ENCODE measurements at regions not wholly inside any gene's neighbourhood (a gene's known extent, or its start where the extent isn't known, plus 50 kb on each side); places are given as distances from the start of the nearest gene placed in this dataset.

DNA sequence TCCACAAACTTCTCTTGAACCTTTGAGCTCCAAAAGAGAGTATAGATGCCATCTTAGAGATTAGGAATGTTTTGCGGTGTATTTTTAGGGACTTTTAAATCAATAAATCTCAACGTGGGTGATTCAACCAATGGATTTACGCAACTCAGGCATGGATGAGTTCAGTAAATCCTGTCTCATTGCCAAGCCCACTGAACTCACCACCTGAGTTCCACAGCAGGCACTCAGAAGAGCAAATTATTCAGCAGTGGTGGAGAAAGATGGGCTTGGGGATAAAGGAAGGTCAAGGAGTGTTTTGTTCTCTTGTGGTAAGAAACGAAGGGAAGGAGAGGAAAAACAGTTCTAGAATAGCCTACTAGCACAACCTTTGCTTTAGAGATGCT lies 68.7 kb upstream of the HMGA2 start:
- DNase-seq (ENCODE audit: insufficient read length, low spot score) = no peak
- FAIRE-seq = no peak

DNA sequence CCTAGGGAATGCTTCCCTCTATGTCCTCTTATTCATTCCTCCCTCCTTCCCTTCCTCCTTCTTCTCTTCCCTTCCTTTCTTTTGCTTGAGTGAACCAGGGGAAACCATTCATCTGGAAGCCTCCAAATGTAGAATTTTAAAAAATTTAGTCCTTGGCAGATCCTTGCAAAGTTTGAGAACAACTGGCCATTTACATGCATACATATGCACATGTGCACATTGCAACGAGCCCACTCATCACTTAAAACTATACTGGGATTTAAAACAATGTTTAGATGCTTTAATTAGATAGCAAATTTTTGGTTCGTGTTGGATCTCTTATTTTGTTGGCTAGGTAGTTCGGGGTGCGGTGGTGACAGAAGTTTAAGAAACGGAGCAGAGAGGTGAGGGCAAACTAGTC lies 68.0 kb upstream of the HMGA2 start:
- FAIRE-seq (no peak), DNase-seq (ENCODE audit: insufficient read length, low spot score) (no peak)

DNA sequence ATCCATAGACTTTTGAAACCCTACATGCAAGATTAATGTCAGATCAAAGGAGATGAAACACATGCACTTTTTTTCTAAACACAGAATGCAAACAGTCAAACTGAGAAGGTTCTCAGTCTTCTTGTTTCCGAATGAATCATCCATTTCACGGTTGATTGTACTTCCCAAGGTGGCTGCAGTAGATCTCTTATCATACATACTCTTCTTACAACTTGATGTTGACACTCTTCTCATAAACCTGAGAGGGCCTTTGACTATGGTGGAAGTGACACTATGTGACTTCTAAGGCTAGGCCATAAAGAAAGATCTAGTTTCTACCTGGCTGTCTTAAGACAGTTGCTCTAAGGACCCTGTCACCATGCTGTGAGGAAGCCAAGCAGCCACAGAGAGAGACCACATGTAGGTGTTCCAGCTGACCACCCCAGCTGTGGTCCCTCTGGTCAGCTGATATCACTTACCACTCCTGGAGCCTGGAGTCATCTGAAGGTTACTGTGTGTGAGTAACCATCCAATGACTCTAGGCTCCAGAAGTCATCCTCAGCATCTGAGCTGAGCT lies 67.2 kb upstream of the HMGA2 start:
- FAIRE-seq = no peak
- DNase-seq (ENCODE audit: insufficient read length, low spot score) = peak; percentile 33

DNA sequence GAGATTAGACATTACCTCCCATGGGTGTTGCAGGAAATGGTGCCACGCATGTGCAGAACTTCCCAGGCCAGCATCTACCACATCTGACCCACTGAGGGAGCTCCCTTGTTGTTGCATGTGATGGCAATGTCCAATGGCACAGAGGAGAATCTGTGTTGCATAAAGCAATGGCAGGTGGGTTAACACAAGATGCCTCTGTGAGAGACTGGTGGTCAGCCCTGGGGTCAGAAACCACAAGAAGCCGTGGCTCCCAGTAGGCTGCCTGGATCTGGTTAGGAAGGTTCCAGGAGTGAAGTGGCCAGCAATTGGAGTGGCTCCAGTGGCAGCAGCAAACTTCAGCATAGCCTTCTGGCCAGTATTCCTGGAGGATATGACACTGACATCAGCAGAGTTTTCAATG lies 65.9 kb upstream of the HMGA2 start:
- DNase-seq (ENCODE audit: insufficient read length, low spot score) (no peak), FAIRE-seq (no peak)

DNA sequence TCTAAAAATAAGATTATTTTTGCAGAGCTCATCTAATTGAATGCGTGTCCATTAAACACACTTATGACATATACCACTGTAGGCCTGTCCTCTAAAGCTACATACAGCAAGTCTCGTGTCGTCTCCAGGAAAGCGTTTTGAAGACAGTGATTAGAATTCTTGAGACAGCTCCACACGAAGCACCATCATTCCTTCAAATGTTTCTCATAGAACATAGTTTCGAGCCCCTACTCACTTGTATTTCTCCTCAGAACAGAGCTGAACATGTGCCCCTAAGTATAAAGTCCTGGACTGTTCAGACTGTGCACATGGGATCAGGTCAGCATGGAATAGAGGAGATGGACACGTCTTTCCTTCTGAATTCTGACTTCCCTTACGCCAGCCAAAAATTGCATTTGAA lies 64.5 kb upstream of the HMGA2 start:
- FAIRE-seq (no peak), DNase-seq (ENCODE audit: insufficient read length, low spot score) (no peak)

DNA sequence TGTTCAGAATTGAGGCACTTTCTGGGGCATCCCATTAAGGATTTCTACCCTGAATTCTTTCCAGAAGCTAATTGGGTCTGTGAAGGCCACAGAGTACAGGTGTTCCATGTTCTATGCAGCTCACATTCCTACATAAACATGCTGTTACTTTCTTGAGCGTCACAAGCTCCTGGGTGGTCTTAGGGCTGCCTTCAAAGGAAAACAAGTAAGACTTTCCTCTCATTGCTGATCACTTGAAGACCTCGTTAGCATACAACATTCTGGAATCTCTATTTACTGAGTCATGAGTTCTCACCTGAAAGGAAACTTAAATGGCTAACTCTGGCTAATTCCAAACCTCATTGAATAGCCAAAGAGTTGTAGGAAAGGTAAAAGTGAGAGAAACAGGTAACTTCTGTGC lies 63.0 kb upstream of the HMGA2 start:
- DNase-seq (ENCODE audit: insufficient read length, low spot score) (no peak), FAIRE-seq (no peak)

DNA sequence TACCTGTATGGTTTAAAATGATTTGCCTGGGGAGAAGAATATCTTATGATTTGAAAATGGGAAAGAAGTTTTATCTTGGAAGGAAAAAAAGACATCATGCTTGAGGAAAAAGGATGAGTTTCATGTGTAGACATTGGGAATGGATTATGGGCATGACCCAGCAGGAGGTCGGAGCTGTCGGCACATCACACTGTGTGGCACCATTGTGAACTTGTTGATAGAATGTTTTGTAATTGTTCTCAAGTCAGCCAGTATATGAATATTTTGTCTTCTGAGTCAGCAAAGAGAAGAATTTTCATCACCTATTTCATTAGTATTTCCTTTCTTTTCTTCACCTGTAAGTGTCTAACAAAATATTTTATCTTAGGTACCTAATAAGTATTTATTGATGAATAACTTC lies 60.0 kb upstream of the HMGA2 start:
- DNase-seq (ENCODE audit: insufficient read length, low spot score) (no peak), FAIRE-seq (no peak)

DNA sequence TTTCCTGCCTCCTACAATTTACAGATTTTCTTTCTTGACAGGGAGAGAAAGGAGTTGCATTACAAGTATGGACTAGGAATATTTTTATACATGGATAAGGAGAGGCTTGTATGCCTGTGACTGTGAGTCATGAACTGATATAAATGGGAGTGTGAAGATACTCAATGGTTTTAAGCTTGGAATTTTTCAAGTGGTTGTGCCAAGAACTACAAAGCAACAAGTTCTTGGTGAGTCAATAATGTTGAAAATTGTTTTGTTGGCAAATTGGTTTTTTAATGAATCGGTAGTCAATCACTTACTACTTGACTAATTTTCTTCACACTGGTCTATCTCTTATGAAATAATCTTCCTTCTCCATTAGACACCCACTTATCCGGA lies 58.9 kb upstream of the HMGA2 start:
- FAIRE-seq (no peak), DNase-seq (ENCODE audit: insufficient read length, low spot score) (no peak)

DNA sequence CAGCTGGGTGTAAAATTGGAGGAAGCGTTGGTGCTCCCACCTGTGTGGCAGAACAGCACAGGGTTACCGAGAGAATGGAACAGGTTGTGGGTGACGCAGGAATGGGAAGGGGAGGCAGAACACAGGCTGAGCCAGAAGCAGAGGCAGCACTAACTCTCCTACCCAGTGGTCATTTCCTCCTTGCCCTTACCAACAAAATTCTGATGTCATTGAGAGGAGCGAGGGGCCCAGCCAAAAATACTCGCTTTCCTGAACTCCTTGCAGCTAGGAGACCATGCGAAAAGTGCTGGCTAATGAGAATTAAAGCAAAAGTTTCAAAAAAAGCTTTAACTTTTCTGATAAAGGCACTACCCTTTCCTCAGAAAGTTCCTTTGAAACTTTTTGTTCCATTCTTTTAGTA lies 54.4 kb upstream of the HMGA2 start:
- FAIRE-seq = no peak
- no peak for DNase-seq (ENCODE audit: insufficient read length, low spot score)

Data from GM19239 (cell line).